ENCODE measurements at regions not wholly inside any gene's neighbourhood (a gene's known extent, or its start where the extent isn't known, plus 50 kb on each side); places are given as distances from the start of the nearest gene placed in this dataset.

- 25% methylated on average over 18 of the region's 37 CpGs for WGBS (ENCODE audit: insufficient coverage, low coverage, missing lambda C conversion rate)
- Histone ChIP-seq H3K27ac (ENCODE audit: extremely low read depth, low read depth, low read length) (no peak overlapping the region), H3K9me3 (replicated peaks; ENCODE audit: control insufficient read depth, insufficient read depth, low read depth, low read length) (no peaks in the 10 kb centered on the region), H3K4me2 (ENCODE audit: insufficient read depth, low read length) (no peak overlapping the region), H2AFZ (ENCODE audit: low read depth, low read length) (no peak overlapping the region), H3K9ac (ENCODE audit: insufficient read depth in 1 of 2, low read depth in 2 of 2, low read length in 2 of 2) (no peak overlapping the region), H3K36me3 (ENCODE audit: control insufficient read depth, insufficient read depth, low read length) (no peaks in the 10 kb centered on the region), H4K20me1 (replicated peaks; ENCODE audit: control insufficient read depth, insufficient read depth, low read length) (no peaks in the 10 kb centered on the region), H3K4me3 (no peak overlapping the region), H3K79me2 (ENCODE audit: control insufficient read depth, insufficient read depth, low read length) (no peaks in the 10 kb centered on the region), H3K4me1 (replicated peaks in 1 of 2; ENCODE audit: control insufficient read depth in 2 of 2, insufficient read depth in 2 of 2, low read length in 2 of 2) (peaks cover 0 to 30% of the 10 kb centered on the region in 2 experiments; a peak in 2 of 5 replicates), H3K27me3 (ENCODE audit: control insufficient read depth in 2 of 2, insufficient read depth in 2 of 2, low read length in 2 of 2) (peaks cover 51 to 65% of the 10 kb centered on the region in 2 experiments), H3K9me1 (ENCODE audit: control insufficient read depth, insufficient read depth, low read length) (no peaks in the 10 kb centered on the region)
- ChIA-PET CTCF (ENCODE audit: low intra/inter-chr PET ratio) (no interaction called here), POLR2A (no interaction called here)
- ATAC-seq = no peak
- BruUV-seq (replicated peaks) = no TSS peak
- intact Hi-C loops (cut with micrococcal nuclease) (no loop called here), in situ Hi-C loops (cut with MboI) (no loop called here)
- TF ChIP-seq RAD51 (IDR thresholded peaks at IDR 0.05; ENCODE audit: borderline replicate concordance, low read depth) = no peak
- TF ChIP-seq ZBTB26 (CRISPR knock-in tag; IDR thresholded peaks at IDR 0.05) = no peak
- no peak for TF ChIP-seq TSC22D4 (tag; IDR thresholded peaks at IDR 0.05)
- no peak for TF ChIP-seq HOMEZ (CRISPR knock-in tag; IDR thresholded peaks at IDR 0.05)
- TF ChIP-seq FOXM1 (IDR thresholded peaks at IDR 0.05; ENCODE audit: low read depth) = no peak
- TF ChIP-seq FOXM1 (CRISPR knock-in tag; IDR thresholded peaks at IDR 0.05; ENCODE audit: low read depth) = no peak
- TF ChIP-seq PRDM10 (IDR thresholded peaks at IDR 0.05; ENCODE audit: partially characterized antibody) = no peak
- TF ChIP-seq TBL1XR1 (IDR thresholded peaks at IDR 0.05; ENCODE audit: low read length in 2 of 2) = no peak
- TF ChIP-seq SAP30 (IDR thresholded peaks at IDR 0.05; ENCODE audit: borderline replicate concordance, insufficient read depth, low read depth, low read length, poor library complexity, severe bottlenecking) = no peak
- no peak for TF ChIP-seq USF2 (CRISPR knock-in tag; IDR thresholded peaks at IDR 0.05)
- no peak for TF ChIP-seq BCL6 (CRISPR knock-in tag; IDR thresholded peaks at IDR 0.05)
- TF ChIP-seq NR2C2 (CRISPR knock-in tag; IDR thresholded peaks at IDR 0.05) = no peak
- TF ChIP-seq NR2C2 (tag; IDR thresholded peaks at IDR 0.05) = no peak
- no peak for TF ChIP-seq ZNF668 (CRISPR knock-in tag; IDR thresholded peaks at IDR 0.05)
- no peak for TF ChIP-seq LARP7 (IDR thresholded peaks at IDR 0.05)
- FAIRE-seq = no peak
- DNase-seq (ENCODE audit: extremely low read depth in 1 of 4, low spot score in 3 of 4) = no peak
Observed at GRCh38 chr1:147077936-147078605, 94.2 kb downstream of the PRKAB2 start.

Measured in K562 (cell line).